ENCODE measurements at regions not wholly inside any gene's neighbourhood (a gene's known extent, or its start where the extent isn't known, plus 50 kb on each side); places are given as distances from the start of the nearest gene placed in this dataset.

DNA sequence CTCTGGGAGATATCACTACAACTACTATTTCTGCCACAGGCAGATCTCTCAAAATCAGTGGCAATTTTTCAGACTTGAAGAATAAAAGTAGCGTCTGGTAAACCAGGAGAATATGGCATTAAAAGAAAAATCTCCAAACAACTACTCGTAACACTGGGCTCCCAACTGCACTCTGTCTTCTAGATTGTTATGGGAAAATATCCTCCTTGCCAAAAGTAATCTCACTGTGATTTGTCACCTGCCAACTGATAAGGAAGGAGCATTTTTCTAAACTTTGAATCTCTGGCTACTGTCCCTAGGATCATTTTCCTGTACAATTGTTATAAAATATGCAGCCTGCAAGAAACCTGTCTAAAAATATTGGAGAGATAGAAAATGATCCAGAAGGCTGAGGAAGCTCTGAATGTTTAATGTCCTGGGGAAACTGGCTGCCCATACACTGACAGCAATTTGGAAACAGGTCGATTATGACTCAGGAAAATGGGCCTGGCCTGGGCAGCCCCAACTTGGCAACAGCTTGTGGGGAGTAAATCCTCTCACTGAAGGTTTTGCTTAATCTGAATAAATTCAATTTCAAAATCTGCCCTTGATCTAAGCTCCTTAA lies 90.5 kb upstream of the DBX1 start:
- H3K27ac ChIP-seq, result no peak overlapping the region
- no peak for TF ChIP-seq ZFX (IDR thresholded peaks at IDR 0.05)
- TF ChIP-seq CTCF (conservative IDR thresholded peaks at IDR 0.05), result no peak

- TF ChIP-seq CTCF (conservative IDR thresholded peaks at IDR 0.05) (no peak), ZFX (IDR thresholded peaks at IDR 0.05) (no peak)
- H3K27ac ChIP-seq, result no peak overlapping the region
Measured at GRCh38 chr11:20249796-20250195, 89.5 kb upstream of the DBX1 start.

DNA sequence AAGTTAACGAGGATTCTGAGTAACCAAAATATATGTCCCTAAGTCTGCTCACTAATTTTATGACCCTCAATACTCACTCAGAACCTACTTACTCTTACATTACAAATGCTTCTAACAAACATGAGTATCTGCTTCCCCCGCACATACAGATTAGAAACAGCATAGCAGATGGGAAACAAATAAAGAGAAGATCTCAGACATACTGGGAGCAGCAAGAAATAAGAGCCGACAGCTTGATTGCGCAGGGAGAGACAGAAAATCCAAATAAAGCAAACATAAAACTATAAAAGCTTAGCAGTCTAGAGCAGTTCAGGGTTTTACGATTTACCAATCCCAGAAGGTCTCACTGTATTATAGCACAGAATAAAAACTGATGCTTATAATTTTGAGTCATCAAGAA lies 89.1 kb upstream of the DBX1 start:
- H3K27ac ChIP-seq, result no peak overlapping the region
- TF ChIP-seq CTCF (conservative IDR thresholded peaks at IDR 0.05) (no peak), ZFX (IDR thresholded peaks at IDR 0.05) (no peak)

DNA sequence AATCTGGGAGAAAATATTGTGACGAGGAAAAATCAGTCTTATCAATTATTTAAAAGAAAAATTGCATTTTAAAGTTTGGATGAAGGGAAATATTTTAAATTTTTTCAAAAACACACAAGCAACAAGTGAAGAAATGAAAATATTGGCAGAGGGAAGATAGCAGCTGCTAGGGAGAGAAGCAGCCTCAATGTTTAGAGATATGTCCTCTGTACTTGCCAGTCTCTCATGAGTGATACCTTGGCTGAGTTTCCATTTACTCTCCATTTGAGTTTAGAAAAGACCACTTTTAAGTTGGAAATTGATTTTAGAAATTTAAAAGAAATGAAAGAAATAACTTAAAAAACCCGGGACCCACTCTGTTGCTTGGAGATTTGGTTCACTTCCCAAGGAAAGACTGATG lies 88.6 kb upstream of the DBX1 start:
- TF ChIP-seq CTCF (conservative IDR thresholded peaks at IDR 0.05) (no peak), ZFX (IDR thresholded peaks at IDR 0.05) (no peak)
- H3K27ac ChIP-seq, result no peak overlapping the region

DNA sequence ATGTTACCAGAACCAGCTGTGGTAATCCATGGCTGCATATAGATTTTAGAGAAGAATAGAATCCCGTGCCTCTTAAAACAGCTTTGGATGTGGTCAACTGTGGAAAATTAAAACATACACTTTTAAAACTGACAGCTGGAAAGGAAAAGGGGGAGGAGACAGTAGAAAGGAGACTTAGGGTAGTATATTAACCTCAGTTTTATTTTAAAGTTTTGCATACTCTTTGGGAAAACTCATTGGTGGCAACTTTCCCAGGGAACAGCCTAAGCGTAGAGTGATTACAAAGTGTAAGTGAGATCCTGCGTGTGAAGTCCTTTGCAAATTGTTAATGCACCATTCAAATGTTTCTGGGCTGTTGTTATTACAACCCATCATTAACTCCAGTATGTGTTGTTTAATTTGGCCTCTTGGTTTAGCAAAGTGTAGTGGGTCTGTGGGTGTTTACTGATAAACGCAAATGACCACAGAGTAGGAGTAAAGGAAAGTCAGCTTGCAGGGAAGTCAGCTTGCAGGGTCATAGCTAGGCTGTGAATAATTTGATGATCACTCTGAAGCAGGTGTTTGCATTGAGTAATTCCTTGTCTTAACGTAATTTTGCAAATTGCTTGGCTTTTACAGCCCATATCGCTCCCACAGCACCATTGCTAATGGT lies 88.0 kb upstream of the DBX1 start:
- TF ChIP-seq ZFX (IDR thresholded peaks at IDR 0.05) (no peak), CTCF (conservative IDR thresholded peaks at IDR 0.05) (no peak)
- no peak overlapping the region for H3K27ac ChIP-seq

DNA sequence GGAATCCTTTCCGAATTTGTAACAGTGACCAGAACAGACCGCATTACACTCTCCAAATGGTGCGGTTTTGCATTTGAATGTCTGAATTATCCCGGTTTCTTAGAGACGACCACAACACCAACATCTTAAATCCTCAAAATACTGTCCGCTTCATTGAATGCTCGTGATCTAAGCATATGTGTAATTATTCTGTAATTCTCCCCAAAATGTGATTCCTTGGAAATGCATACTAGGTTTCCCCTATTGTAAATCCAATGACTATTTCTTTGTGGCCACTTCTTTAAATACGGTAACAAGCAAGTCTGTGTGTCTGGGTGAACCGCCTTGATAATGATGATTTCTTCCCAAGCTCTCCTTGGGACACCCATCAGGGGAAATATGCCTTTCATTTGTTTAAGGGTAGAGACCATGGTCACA lies 87.3 kb upstream of the DBX1 start:
- H3K27ac ChIP-seq, result no peak overlapping the region
- TF ChIP-seq CTCF (conservative IDR thresholded peaks at IDR 0.05) (no peak), ZFX (IDR thresholded peaks at IDR 0.05) (no peak)

DNA sequence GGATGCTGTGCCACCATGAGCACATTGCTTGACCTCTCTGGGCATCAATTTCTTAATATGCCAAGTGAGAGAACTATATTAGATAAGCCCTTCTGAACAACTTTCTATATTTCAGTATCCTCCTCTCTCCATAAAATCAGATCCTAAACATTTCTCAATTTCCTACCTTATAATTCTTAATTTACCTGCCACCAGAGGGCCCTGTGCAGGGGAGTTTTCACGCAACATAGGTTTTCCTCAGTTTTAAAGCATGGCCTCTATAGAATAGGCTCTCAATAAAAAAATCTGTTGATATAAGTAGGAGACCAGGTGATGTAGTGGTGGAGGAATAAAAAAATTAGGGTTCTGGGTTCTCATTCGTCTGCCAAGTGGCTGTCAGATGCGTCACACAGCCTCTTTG lies 83.7 kb upstream of the DBX1 start:
- TF ChIP-seq ZFX (IDR thresholded peaks at IDR 0.05) (no peak), CTCF (conservative IDR thresholded peaks at IDR 0.05) (peak; percentile 72)

More for the DNA sequence above, 83.7 kb upstream of the DBX1 start:
- no peak overlapping the region for H3K27ac ChIP-seq
